Skin of body (tissue), 1 donor: ENCODE measurements at regions not wholly inside any gene's neighbourhood (a gene's known extent, or its start where the extent isn't known, plus 50 kb on each side); places are given as distances from the start of the nearest gene placed in this dataset.
"Not testable (repeated sequence)": the region's sequence is repeated elsewhere in the genome, so short reads cannot be mapped to it uniquely, and the experiment has no call there.

ENCODE experiments used
- DNase-seq: peaks from one replicate; lab custom pipeline; 2025; lab: John Stamatoyannopoulos, UW

GRCh38 chr6:49370518-49370917 is 92.5 kb downstream of the MMUT start:
- no peak for DNase-seq

DNA sequence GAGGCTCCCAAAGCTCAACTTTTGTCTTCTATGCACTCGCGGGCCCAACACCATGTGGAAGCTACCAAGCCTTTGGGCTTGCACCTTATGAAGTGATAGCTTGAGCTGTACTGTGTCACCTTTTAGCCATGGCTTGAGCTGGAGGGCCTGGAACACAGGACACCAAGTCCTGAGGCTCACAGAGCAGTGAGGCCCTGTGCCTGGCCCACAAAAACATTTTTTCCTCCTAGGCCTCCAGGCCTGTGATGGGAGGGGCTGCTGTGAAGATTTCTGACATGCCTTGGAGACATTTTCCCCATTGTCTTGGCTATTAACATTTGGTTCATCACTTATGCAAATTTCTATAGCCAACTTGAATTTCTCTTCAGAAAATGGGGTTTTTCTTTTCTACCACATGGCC is 96.5 kb downstream of the MMUT start:
- DNase-seq = no peak

DNA sequence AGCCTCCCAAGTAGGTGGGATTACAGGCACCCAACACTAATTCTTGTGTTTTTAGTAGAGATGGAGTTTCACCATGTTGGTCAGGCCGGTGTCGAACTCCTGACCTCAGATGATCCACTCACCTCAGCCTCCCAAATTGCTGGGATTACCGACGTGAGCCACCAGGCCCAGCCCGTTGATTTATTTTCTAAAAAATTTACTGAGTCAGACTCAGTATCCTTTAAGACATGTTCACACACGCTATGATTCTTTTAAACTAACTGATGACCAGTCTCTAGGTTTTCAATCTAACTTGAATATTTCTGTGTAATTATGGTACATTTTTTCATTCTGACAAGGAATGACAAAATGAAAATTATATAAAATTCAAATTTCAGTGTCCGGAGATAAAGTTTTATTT is 114.5 kb downstream of the MMUT start:
- DNase-seq = no peak

DNA sequence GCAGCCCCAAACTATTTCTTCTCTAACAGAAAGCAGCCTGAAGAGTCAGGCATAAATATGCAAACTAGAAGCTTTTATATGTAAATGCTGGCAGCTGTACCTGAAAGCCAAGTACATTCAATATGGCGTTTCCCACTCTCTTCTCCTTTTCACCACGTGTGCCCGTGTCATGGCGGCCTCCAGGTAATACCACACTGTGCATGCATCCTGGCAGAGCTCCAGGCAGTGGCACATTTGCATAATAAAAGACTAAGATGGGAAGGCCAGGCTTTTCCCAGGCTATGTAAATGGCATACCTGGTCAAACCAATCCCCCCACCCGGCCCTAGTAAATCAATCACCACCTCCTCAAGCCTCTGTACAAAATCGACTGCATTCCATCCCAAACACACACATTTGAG is 120.6 kb downstream of the MMUT start:
- DNase-seq = no peak

DNA sequence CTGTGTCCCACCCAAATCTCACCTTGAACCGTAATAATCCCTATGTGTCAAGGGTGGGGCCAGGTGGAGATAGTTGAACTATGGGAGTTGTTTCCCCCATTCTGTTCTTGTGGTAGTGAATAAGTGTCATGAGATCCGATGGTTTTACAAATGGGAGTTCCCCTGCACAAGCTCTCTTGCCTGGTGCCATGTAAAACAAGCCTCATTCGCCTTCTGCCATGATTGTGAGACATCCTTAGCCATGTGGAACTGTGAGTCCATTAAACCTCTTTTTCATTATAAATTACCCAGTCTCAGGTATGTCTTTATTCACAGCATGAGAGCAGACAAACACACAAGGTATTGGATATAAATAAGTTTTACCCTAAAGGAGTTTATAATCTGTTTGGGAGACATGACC is 121.2 kb downstream of the MMUT start:
- DNase-seq = no peak

DNA sequence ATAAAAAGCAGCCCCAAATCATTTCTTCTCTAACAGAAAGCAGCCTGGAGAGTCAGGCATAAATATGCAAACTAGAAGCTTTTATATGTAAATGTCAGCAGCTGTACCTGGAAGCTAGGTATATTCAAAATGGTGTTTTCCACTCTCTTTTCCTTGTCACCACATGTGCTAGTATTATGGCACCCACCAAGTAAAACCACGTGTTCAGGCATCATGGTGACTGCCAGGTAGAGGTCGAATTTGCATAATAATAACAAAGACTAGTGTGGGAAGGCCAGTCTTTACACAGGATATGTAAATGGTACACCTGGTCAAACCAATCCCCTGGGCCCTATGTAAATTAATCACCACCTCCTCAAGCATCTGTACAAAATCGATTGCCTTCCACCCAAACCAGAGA is 124.0 kb downstream of the MMUT start:
- no peak for DNase-seq

DNA sequence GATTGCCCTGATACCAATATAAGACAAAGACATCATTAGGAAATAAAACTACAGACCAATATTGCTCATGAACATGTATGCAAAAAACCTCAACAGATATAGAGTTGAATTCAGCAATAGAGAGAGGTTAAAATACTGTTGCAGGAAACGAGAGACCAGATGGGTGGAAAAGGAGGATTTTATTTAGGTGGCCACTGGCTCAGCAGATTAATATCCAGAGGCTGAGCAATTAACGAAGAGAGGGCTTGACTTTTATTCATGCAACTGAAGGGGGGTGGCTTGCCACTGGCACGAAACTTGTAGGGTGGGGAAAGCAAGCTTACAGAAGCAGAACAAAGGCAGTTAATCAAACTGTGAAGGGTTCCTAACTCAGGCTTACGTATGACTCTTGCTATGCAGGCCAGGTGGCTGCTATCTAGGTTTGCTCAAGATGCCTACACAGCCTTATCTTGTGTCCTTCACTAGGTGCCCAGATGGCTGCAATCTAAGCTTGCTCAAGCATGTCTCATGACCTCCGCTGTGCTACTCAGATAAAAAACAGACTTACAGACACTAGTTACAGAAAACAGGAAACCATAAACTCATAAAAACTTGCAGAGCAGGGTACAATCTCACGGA is 126.4 kb downstream of the MMUT start:
- no peak for DNase-seq

DNA sequence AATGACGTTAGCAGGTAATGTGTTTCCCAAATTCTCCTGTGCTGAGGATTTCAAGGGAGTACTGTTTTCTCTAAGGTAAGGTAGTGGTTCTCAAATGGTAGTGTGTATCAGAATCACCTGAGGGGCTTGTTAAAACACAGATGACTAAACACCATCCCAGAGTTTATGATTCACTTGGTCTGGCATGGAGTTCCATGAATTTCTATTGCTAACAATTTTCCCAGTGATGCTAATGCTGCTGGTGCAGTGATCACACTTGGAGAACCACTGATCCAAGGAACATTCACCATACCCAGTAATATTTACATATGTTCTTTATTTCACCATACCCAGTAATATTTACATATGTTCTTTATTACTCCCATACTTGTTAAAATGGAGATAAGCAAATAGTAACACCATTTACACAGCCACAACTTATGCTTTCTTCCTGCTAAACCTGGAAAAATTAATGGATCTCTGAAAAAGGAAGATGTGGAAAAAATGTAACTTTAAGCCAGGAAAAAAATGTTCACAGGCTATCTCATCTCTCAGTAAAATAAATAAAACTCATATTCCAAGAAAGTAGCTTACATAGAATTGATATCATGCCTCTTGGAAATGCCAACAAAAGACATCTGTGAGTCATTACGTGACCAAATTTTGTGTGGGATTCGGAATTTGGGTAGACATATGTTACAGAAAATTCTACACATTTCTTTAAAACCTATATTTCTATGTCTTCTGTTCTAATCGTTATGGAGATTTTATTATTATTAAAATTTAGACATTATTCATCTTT is 129.5 kb downstream of the MMUT start:
- DNase-seq = no peak

DNA sequence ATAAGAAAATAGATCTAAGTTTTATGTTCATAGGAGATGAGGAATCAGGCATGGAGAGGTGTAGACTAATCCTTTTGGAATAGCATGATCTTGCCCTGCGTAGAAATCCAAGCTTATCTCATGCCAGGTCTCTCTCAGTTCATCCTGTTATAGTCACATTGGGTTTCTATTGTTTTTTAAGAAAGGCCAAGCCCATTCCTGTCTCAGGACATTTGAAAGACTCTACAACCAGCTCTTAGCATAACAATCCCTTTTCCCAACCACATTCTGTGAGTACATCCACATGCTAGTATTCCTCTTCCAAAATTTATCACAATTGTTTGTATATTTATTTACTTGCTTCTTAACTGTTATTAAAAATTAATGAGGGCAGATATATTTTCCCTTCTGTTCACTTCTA is 130.3 kb downstream of the MMUT start:
- no peak for DNase-seq

- no peak for DNase-seq
Measured at GRCh38 chr6:49329186-49329585, 133.9 kb downstream of the MMUT start.

GRCh38 chr6:49328051-49328744 is 134.9 kb downstream of the MMUT start:
- no peak for DNase-seq

- DNase-seq = no peak
Measured at GRCh38 chr6:49327571-49327970, 135.5 kb downstream of the MMUT start.

- DNase-seq = no peak
Measured at GRCh38 chr6:49327005-49327404, 136.0 kb downstream of the MMUT start.

- DNase-seq = no peak
Measured at GRCh38 chr6:49326347-49326746, 136.7 kb downstream of the MMUT start.

DNA sequence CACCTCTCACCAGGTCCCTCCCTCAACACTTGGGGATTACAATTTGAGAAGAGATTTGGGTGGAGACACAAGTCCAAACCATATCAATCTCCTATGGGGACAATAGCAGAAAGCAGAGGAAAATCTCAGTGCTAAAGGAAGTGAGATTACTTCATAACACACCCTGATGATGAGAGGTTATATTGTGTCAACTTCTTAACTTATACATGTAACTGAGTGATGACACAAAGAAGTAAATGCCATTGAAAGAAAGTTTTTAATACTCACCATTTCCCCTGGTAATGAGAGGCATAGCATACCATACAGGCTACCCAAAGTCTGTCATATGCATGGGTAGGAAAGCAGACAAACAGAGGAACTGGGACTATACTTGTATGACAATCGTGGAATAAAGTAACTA is 137.2 kb downstream of the MMUT start:
- no peak for DNase-seq

GRCh38 chr6:49322861-49323260 is 140.2 kb downstream of the MMUT start:
- no peak for DNase-seq

- DNase-seq = no peak
Measured at GRCh38 chr6:49321561-49322072, 141.4 kb downstream of the MMUT start.

DNA sequence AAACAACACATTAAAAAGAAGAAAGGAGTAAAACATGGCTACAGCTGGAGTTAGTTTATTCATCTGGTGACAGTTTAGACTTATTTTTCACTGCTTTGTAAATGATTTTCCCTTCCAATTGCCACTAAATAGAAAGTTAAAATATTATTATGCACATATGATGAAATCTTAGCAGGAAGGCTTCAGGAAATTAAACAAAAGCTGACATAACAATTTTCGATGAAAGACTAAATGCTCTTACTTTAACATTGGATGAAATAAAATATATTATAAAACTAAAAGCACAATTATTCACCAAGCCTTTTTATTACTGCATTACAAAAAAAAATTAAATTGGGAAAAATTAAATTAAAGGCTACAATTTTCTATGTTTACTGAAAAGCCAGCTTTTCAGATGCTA is 158.0 kb downstream of the MMUT start:
- DNase-seq = no peak

GRCh38 chr6:49304393-49304792 is 158.7 kb downstream of the MMUT start:
- not testable (repeated sequence) for DNase-seq

DNA sequence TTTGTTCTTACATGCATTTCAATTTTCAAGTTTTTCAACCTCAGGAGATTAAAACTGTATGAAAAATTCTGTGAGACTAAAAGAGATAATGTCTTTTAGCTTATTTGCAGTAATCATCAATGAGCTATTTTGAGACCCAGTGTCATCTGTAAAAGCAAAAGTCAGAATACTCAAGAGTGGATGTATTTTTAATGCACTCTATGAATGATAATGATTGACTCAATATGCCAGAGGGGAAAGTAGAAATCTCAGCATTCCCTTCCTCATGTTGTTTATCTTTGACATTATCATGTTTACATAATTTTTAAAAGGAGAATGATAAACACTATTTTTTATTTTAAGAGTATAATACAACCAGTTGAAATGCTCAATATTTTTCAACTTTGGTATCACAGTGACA is 162.1 kb downstream of the MMUT start:
- no peak for DNase-seq

DNA sequence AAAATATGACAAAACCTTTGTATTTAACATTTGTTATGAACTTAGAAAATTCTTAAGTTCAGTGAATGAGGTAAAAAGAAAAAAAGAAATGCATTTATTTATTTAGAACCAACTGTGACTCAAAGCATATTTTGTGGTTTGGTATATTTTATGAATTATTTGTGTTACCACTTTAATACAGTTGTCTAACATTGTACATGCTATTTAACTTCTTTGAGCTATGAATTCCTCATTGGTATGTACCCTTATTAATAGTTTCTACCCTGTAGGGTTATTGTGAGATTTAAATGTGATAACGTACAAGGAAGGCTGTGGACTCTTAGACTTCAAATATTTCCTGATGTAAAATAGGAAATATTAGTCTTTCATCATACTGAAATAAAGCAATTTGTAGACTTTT is 162.6 kb downstream of the MMUT start:
- no peak for DNase-seq

GRCh38 chr6:49299279-49299678 is 163.8 kb downstream of the MMUT start:
- DNase-seq = no peak

GRCh38 chr6:49284180-49284579 is 178.9 kb downstream of the MMUT start:
- DNase-seq = no peak
